SU-DHL-6 (cell line): ENCODE measurements at regions not wholly inside any gene's neighbourhood (a gene's known extent, or its start where the extent isn't known, plus 50 kb on each side); places are given as distances from the start of the nearest gene placed in this dataset.
A peak's percentile ranks its signal among the peaks of the same experiment; 100 is the strongest.

ENCODE experiments used
- H2AFZ ChIP-seq: fragments of 200-600 bp; sonication (generic); 2 replicates; pipeline ENCODE4 v1.6.1; 2014; ENCODE audit warnings: low read depth, mild to moderate bottlenecking, moderate library complexity, mixed read lengths, antibody characterized with exemption, low read length; ENCODE audit not compliant: severe bottlenecking
- H3F3A ChIP-seq: fragments of 200-600 bp; shearing (Covaris generic); 2 replicates; pipeline ENCODE4 v1.6.0; 2016; ENCODE audit warnings: antibody characterized with exemption, mild to moderate bottlenecking; ENCODE audit not compliant: insufficient read depth
- H3K27ac ChIP-seq: fragments of 200-600 bp; sonication (generic); 2 replicates; pipeline ENCODE4 v1.5.1; 2016; ENCODE audit warnings: low read depth, mild to moderate bottlenecking, low read length, moderate library complexity, mixed read lengths
- H3K27me3 ChIP-seq: fragments of 200-600 bp; sonication (generic), shearing (Covaris generic); 2 replicates; pipeline ENCODE4 v1.6.0; 2014; ENCODE audit warnings: mild to moderate bottlenecking, low read length
- H3K36me3 ChIP-seq: fragments of 200-600 bp; sonication (generic); 2 replicates; pipeline ENCODE4 v1.6.1; 2014; ENCODE audit warnings: mild to moderate bottlenecking, low read length, mixed read lengths
- H3K4me2 ChIP-seq: fragments of 300-600, 200-600 bp; shearing (Covaris generic), sonication (generic); 2 replicates; pipeline ENCODE4 v1.6.0; 2014; ENCODE audit warnings: low read length, low read depth, mild to moderate bottlenecking; ENCODE audit not compliant: poor library complexity, severe bottlenecking
- H3K4me3 ChIP-seq: fragments of 200-600 bp; sonication (generic); 2 replicates; pipeline ENCODE4 v1.5.1; 2014; ENCODE audit warnings: antibody characterized with exemption, low read length, mild to moderate bottlenecking, mixed read lengths; ENCODE audit not compliant: insufficient read depth, poor library complexity, severe bottlenecking
- H3K79me2 ChIP-seq: fragments of 200-600 bp; sonication (generic); 2 replicates; pipeline ENCODE4 v1.6.1; 2014; ENCODE audit warnings: mild to moderate bottlenecking, low read length, moderate library complexity; ENCODE audit not compliant: insufficient read depth
- H3K9ac ChIP-seq: fragments of 200-600 bp; sonication (generic); 2 replicates; pipeline ENCODE4 v1.7.0; 2014; ENCODE audit warnings: mild to moderate bottlenecking, low read length
- H3K9me2 ChIP-seq: fragments of 200-600 bp; sonication (generic); replicated peaks from 2 replicates; pipeline ENCODE4 v1.6.1; 2014; ENCODE audit warnings: low read length; ENCODE audit not compliant: insufficient read depth
- H3K9me3 ChIP-seq: fragments of 200-600 bp; sonication (generic); 2 replicates; pipeline ENCODE4 v1.6.1; 2014; ENCODE audit warnings: low read length, mixed read lengths; ENCODE audit not compliant: insufficient read depth
- H4K20me1 ChIP-seq: fragments of 200-600 bp; sonication (generic); 2 replicates; pipeline ENCODE4 v1.6.1; 2014; ENCODE audit warnings: low read depth, mild to moderate bottlenecking, antibody characterized with exemption, low read length, moderate library complexity, mixed read lengths
- CTCF ChIP-seq: fragments of 200-600 bp; sonication (generic); IDR thresholded peaks from one replicate; pipeline ENCODE4 v1.5.1; 2017; ENCODE audit warnings: antibody characterized with exemption, mild to moderate bottlenecking, low read length, moderate library complexity; ENCODE audit not compliant: insufficient read depth, poor library complexity, severe bottlenecking
- EZH2phosphoT487 ChIP-seq: fragments of 200-600 bp; sonication (generic), shearing (Covaris generic); conservative IDR thresholded peaks from 2 replicates; pipeline ENCODE4 v1.6.1; 2018; ENCODE audit warnings: mild to moderate bottlenecking, antibody characterized with exemption, low read length, moderate library complexity, mixed read lengths

- Histone ChIP-seq H2AFZ (no peak overlapping the region), H3K9me2 (no peaks in the 10 kb centered on the region), H3K79me2 (no peaks in the 10 kb centered on the region)
Measured at GRCh38 chr10:6669269-6669859, 89.3 kb upstream of the PRKCQ start.

GRCh38 chr10:6667679-6668270 lies 87.7 kb upstream of the PRKCQ start:
- no peaks in the 10 kb centered on the region for H3K36me3 ChIP-seq
- H3K79me2 ChIP-seq: no peaks in the 10 kb centered on the region
- H3K4me3 ChIP-seq: no peak overlapping the region
- H3K9me2 ChIP-seq: no peaks in the 10 kb centered on the region
- TF ChIP-seq CTCF: peak; percentile 32
- no peak for TF ChIP-seq EZH2phosphoT487
- H3K9ac ChIP-seq: no peak overlapping the region
- H3F3A ChIP-seq: no peaks in the 10 kb centered on the region
- H4K20me1 ChIP-seq: no peaks in the 10 kb centered on the region
- H3K27me3 ChIP-seq: no peaks in the 10 kb centered on the region
- H3K4me2 ChIP-seq: no peak overlapping the region
- no peak overlapping the region for H2AFZ ChIP-seq
- H3K27ac ChIP-seq: no peak overlapping the region
- H3K9me3 ChIP-seq: no peaks in the 10 kb centered on the region

More at GRCh38 chr10:6669269-6669859, 89.3 kb upstream of the PRKCQ start:
- H3K9me3 ChIP-seq: no peaks in the 10 kb centered on the region
- H3F3A ChIP-seq: no peaks in the 10 kb centered on the region
- no peaks in the 10 kb centered on the region for H4K20me1 ChIP-seq
- no peaks in the 10 kb centered on the region for H3K36me3 ChIP-seq
- H3K4me2 ChIP-seq: no peak overlapping the region
- H3K27ac ChIP-seq: no peak overlapping the region
- TF ChIP-seq EZH2phosphoT487 (no peak), CTCF (peak; percentile 56)
- no peaks in the 10 kb centered on the region for H3K27me3 ChIP-seq
- no peak overlapping the region for H3K4me3 ChIP-seq
- no peak overlapping the region for H3K9ac ChIP-seq

GRCh38 chr10:6667150-6667549 lies 87.1 kb upstream of the PRKCQ start:
- H4K20me1 ChIP-seq: no peaks in the 10 kb centered on the region
- H3K79me2 ChIP-seq: no peaks in the 10 kb centered on the region
- no peaks in the 10 kb centered on the region for H3K9me3 ChIP-seq
- no peak overlapping the region for H3K9ac ChIP-seq
- H3K4me2 ChIP-seq: no peak overlapping the region
- TF ChIP-seq EZH2phosphoT487: no peak
- TF ChIP-seq CTCF: no peak
- no peaks in the 10 kb centered on the region for H3K36me3 ChIP-seq
- no peaks in the 10 kb centered on the region for H3K9me2 ChIP-seq
- no peak overlapping the region for H3K27ac ChIP-seq
- H3K27me3 ChIP-seq: no peaks in the 10 kb centered on the region
- no peaks in the 10 kb centered on the region for H3F3A ChIP-seq
- no peak overlapping the region for H2AFZ ChIP-seq
- no peak overlapping the region for H3K4me3 ChIP-seq
